ENCODE measurements at regions not wholly inside any gene's neighbourhood (a gene's known extent, or its start where the extent isn't known, plus 50 kb on each side); places are given as distances from the start of the nearest gene placed in this dataset.

DNA sequence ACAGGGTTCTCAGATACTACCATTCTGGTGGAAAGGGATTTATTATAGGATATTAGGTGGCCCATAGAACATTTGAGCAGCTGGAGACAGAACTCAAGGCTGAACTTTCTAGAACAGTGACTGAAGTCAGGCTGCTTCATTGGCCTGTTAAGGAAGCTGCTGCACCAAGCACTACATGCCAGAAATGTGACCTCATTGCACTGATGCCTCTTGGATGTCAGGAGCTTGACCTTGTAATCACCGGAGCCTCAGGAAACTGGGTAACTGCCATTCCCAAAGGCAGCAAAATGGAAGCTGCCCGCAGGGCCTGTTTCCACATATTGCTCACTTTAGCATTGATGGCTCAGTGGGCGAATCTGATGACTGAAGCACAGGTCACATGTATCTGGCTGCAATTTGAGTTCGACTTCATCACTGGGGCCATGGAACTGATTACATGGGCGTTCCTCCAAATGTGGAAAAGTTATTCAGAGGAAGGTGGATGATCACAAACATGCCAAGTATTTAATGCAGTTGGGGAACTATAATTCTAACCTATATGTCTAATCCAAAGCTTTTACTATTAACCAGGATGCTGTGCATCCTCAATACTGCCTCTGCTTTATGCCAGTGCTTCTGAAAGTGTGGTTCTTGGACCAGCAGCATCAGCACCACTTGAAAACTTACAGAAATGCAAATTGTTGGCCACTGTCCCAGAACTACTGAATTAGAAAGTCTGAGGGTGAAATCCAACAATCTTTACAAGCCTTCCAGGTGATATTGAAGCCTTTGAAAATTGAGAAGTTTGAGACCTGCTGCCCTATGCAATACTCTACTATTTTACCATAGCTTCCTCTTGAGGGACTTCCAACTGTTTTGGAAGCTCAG lies 337.2 kb upstream of the NAV3 start:
- peak; percentile 39 for DNase-seq (ENCODE audit: low read depth)
- H3K4me3 ChIP-seq (ENCODE audit: control insufficient read depth, low read depth, low read length), result no peak overlapping the region
- no peak for TF ChIP-seq CTCF (conservative IDR thresholded peaks at IDR 0.05; ENCODE audit: control insufficient read depth, insufficient read depth, low read depth, low read length)

DNA sequence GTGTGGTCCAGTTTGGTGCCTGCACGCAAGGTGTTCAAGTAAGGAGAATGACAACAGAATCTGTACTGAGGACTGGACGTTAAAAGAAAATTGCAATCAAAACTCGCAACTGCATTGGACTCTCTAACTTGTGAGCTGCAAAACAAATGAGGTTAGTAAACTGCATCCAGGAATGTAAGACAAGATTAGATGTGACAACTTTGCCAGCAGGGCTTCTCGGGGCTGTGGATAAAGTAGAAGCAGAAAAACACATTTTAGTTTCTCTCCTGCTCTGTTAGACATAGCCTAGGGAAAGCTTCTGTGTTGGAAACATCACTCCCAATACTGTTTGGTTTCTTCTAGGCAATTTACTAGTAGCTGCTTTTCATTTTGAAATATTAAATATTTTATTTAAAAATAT lies 338.2 kb upstream of the NAV3 start:
- DNase-seq (ENCODE audit: low read depth), result no peak
- TF ChIP-seq CTCF (conservative IDR thresholded peaks at IDR 0.05; ENCODE audit: control insufficient read depth, insufficient read depth, low read depth, low read length), result no peak
- no peak overlapping the region for H3K4me3 ChIP-seq (ENCODE audit: control insufficient read depth, low read depth, low read length)

DNA sequence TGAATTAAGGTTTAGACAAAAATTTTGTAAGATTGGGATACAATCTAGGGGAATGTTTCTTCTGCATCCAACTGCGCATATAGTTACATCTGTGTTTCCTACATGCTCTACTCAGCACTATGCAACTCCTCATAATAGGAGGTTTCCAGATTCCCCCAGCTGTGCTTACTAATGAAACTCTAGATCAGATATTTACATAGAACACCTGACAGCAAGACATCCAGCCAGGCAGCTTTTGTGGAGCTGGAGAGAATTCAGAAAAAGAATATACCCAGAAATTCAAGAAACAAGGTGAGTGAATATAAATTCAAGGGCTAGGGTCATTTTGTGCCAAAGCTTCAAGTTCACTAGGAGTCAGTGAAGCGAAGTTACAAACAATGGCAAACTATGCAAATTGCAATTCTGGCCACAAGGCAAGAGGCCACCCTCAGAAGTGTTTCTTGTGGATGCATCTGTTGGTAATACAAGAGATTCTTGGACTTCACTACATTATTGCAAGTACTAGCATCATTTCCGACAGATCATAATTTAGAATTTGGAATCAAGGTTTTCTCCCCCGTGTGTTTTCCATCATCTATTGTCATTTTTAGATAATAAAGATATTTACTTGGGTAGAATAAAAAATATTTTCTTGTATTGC lies 341.2 kb upstream of the NAV3 start:
- no peak overlapping the region for H3K4me3 ChIP-seq (ENCODE audit: control insufficient read depth, low read depth, low read length)
- no peak for TF ChIP-seq CTCF (conservative IDR thresholded peaks at IDR 0.05; ENCODE audit: control insufficient read depth, insufficient read depth, low read depth, low read length)
- no peak for DNase-seq (ENCODE audit: low read depth)

DNA sequence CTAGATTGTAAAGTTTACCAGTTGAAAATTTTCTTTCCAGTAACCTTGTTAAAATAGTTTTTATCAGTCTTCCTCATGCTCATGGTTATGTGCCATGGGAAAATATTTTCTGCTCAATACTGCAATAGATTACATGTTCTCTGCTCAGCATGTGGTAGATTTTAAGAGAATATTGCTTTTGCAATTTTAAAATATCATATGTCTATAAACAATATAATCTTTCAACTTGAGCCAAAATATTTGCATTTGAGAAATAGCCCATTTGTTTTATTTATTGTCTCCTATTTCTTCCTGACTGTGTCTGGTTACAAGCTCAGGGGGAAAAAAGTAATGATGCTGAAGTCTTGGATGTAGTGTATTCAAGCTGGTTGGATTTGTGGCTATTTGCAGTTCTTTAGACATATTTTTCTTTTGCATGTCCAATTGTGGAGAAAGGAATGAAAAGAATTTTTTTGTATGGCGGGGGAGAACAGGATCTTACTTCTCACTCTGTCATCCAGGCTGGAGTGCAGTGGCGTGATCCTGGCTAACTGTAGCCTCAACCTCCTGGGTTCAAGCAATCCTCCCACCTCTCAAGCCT lies 342.6 kb upstream of the NAV3 start:
- no peak overlapping the region for H3K4me3 ChIP-seq (ENCODE audit: control insufficient read depth, low read depth, low read length)
- TF ChIP-seq CTCF (conservative IDR thresholded peaks at IDR 0.05; ENCODE audit: control insufficient read depth, insufficient read depth, low read depth, low read length), result no peak
- peak; percentile 5 for DNase-seq (ENCODE audit: low read depth)

GRCh38 chr12:77486872-77487271 lies 343.8 kb upstream of the NAV3 start:
- H3K4me3 ChIP-seq (ENCODE audit: control insufficient read depth, low read depth, low read length), result no peak overlapping the region
- DNase-seq (ENCODE audit: low read depth), result no peak
- no peak for TF ChIP-seq CTCF (conservative IDR thresholded peaks at IDR 0.05; ENCODE audit: control insufficient read depth, insufficient read depth, low read depth, low read length)

- DNase-seq (ENCODE audit: low read depth), result no peak
- no peak overlapping the region for H3K4me3 ChIP-seq (ENCODE audit: control insufficient read depth, low read depth, low read length)
- no peak for TF ChIP-seq CTCF (conservative IDR thresholded peaks at IDR 0.05; ENCODE audit: control insufficient read depth, insufficient read depth, low read depth, low read length)
Observed at GRCh38 chr12:77485961-77486854, 344.5 kb upstream of the NAV3 start.
